ENCODE measurements at regions not wholly inside any gene's neighbourhood (a gene's known extent, or its start where the extent isn't known, plus 50 kb on each side); places are given as distances from the start of the nearest gene placed in this dataset.

DNA sequence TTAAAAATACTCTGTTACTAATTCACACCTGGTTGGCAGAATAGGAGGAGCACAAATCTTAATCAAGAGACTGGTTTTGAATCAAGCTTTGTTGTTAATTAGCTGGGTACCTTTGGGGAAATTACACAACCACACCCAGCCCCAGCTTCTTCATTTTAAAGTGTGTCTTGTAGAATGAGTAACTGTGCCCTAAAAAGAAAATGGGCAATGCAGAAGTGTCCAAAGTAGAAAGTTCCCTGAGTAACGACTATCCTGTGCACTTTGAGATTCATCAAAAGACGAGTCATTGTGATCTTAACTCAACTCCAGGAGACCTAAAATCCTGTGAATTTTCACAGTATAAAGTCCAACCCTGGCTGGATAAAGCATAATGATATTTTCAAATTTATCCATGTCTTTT is 792.3 kb upstream of the HS3ST1 start:
- DNase-seq (ENCODE audit: insufficient read length, low spot score) = no peak
- TF ChIP-seq, protein P1, sequence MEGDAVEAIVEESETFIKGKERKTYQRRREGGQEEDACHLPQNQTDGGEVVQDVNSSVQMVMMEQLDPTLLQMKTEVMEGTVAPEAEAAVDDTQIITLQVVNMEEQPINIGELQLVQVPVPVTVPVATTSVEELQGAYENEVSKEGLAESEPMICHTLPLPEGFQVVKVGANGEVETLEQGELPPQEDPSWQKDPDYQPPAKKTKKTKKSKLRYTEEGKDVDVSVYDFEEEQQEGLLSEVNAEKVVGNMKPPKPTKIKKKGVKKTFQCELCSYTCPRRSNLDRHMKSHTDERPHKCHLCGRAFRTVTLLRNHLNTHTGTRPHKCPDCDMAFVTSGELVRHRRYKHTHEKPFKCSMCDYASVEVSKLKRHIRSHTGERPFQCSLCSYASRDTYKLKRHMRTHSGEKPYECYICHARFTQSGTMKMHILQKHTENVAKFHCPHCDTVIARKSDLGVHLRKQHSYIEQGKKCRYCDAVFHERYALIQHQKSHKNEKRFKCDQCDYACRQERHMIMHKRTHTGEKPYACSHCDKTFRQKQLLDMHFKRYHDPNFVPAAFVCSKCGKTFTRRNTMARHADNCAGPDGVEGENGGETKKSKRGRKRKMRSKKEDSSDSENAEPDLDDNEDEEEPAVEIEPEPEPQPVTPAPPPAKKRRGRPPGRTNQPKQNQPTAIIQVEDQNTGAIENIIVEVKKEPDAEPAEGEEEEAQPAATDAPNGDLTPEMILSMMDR (IDR thresholded peaks at IDR 0.05; ENCODE audit: insufficient read depth, missing control alignments) = no peak
- FAIRE-seq = no peak

DNA sequence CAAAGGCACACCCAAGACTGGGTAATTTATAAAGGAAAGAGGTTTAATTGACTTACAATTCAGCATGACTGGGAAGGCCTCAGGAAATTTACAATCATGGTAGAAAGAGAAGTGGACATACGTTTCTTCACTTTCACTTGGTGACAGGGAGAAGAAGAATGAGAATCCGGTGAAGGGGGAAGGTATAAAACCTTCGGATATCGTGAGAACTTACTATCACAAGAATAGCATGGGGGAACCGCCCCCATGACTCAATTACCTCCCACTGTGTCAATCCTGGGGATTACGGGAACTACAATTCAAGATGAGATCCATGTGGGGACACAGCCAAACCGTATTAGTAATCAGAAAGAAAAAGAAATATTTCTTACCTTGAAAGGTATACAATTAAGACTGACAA is 782.9 kb upstream of the HS3ST1 start:
- no peak for FAIRE-seq
- TF ChIP-seq, protein P1 (IDR thresholded peaks at IDR 0.05; ENCODE audit: insufficient read depth, missing control alignments) = no peak
- no peak for DNase-seq (ENCODE audit: insufficient read length, low spot score)

DNA sequence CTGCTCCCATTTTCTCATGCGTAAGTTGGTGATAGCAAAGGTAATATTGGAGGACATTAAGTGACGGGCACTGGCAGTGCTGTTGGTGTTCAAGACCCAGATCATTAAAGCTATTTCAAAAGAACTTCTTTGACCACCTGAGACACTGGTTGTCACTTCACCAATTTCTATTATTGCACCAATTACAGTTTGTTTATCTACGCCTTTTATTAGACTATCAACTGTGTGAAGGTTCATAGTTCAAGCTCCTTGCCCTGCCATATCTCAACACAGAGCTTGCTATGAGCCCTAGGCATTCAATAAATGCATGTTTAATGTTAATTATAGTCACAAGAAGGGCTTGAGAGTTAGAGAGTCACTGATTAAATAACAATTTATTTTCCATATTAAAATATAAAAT is 778.7 kb upstream of the HS3ST1 start:
- DNase-seq (ENCODE audit: insufficient read length, low spot score) = no peak
- TF ChIP-seq, protein P1 (IDR thresholded peaks at IDR 0.05; ENCODE audit: insufficient read depth, missing control alignments) = no peak
- FAIRE-seq = no peak

DNA sequence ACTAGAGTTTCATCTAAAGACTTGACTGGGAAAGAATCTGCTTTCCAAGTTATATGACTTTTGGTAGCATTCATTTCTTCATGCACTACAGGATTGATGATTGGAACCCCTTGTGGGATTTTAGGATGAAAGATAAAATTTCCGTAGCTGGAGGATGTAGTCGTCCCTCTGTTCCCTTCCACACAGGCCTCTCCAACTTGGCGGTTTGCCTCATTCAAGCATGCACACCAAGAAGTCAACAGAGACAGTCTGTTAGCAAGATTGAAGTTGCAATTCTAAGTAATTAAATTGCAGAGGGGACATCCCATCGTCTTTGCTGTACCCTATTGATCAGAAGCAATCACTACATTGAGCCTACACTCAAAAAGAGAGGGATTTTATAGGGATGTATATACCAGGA is 777.4 kb upstream of the HS3ST1 start:
- FAIRE-seq (no peak), DNase-seq (ENCODE audit: insufficient read length, low spot score) (no peak)
- TF ChIP-seq, protein P1 (IDR thresholded peaks at IDR 0.05; ENCODE audit: insufficient read depth, missing control alignments) = no peak

DNA sequence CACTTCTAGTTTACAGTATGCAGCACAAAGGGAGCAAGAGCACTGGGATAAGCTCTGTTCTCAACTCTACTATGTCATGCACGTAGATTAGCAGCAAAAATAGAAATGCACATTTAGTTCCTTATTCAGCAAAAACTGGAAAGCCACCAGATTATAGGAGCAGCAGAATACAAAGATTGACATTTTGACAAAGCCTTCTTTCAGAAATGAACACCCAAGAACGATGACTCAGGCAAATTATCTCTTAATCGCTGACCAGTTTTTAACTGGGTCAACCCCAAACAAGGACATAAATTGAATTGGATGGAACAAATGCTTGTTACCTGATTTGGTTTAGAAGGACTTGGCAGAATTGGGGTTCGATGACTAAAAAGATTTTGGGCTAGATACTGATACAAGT is 775.3 kb upstream of the HS3ST1 start:
- FAIRE-seq = no peak
- DNase-seq (ENCODE audit: insufficient read length, low spot score) = no peak
- TF ChIP-seq, protein P1 (IDR thresholded peaks at IDR 0.05; ENCODE audit: insufficient read depth, missing control alignments) = no peak

DNA sequence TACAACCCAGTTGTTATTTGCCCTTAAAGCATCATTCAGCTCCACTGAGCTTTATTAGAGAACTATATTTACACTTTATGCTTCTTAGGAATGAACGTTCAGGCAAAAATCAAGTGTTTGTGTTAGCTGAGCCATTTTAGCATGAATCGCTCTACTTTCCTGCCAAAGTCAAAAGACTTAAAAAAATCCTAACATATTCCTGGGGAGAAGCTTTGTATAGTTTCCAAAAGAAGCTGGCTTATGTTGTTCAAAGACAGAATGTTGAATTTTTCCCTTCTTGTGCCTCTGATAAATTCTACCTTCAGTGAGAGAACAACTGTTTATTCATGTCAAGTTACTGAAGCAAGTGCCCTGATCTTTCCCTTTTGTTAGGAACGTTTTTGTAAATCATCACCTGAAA is 771.5 kb upstream of the HS3ST1 start:
- DNase-seq (ENCODE audit: insufficient read length, low spot score) (no peak), FAIRE-seq (no peak)
- TF ChIP-seq, protein P1 (IDR thresholded peaks at IDR 0.05; ENCODE audit: insufficient read depth, missing control alignments) = no peak

DNA sequence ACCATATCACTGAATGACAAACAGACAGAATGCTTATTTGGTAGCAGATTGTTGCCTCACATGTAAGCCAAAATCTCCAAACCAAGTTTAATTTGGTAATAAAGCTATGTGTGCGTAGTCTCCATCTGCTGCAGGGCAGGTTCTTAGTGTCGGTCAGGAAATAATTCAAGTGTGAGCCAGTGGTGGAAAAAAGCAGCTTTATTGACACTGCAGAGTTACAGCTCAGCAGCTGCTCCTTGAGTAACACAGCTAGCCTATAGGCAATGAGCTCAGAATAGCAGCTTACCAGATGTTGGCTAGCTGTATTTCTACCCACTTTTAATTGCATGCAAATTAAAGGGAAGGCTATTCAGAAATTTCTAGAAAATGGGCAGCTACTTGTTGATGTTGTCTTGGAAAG is 757.8 kb upstream of the HS3ST1 start:
- DNase-seq (ENCODE audit: insufficient read length, low spot score) (no peak), FAIRE-seq (no peak)

More for the DNA sequence above, 757.8 kb upstream of the HS3ST1 start:
- TF ChIP-seq, protein P1 (IDR thresholded peaks at IDR 0.05; ENCODE audit: insufficient read depth, missing control alignments) = no peak

All from D721Med (cell line).